SK-N-MC (cell line): ENCODE measurements at regions not wholly inside any gene's neighbourhood (a gene's known extent, or its start where the extent isn't known, plus 50 kb on each side); places are given as distances from the start of the nearest gene placed in this dataset.

Experiments
- EZH2 ChIP-seq: fragments of 200-600 bp; sonication (generic); IDR thresholded peaks from one replicate; pipeline ENCODE4 v1.6.1; 2017; ENCODE audit warnings: antibody characterized with exemption
- POLR2AphosphoS5 ChIP-seq: IDR thresholded peaks from 2 replicates; pipeline ENCODE4 v1.6.1; 2012; ENCODE audit warnings: mild to moderate bottlenecking, low read depth, low read length, borderline replicate concordance

GRCh38 chr2:121897335-121897970 lies 142.0 kb downstream of the TSN start:
- TF ChIP-seq EZH2 (no peak), POLR2AphosphoS5 (no peak)
